ENCODE measurements at regions not wholly inside any gene's neighbourhood (a gene's known extent, or its start where the extent isn't known, plus 50 kb on each side); places are given as distances from the start of the nearest gene placed in this dataset.

DNA sequence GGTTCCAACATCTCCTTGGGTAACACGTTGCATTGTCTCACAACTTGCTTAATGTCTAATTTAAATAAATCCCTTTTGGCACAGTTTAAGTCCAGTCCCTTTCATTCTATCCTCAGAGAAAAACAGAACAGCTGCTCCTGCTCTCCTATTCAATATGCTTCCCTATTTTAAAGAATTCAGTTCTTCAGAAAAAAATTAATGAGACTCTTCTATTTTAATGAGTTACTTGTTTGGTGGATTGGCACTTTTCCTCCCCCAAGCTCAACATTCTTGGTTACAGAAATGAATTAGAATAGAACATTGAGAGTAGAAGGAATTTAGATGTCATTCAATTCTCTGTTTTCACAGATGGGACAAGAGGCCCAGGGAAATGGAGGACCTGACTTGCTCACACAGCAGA lies 116.9 kb upstream of the ATP8B1 start:
- TF ChIP-seq, protein P1, sequence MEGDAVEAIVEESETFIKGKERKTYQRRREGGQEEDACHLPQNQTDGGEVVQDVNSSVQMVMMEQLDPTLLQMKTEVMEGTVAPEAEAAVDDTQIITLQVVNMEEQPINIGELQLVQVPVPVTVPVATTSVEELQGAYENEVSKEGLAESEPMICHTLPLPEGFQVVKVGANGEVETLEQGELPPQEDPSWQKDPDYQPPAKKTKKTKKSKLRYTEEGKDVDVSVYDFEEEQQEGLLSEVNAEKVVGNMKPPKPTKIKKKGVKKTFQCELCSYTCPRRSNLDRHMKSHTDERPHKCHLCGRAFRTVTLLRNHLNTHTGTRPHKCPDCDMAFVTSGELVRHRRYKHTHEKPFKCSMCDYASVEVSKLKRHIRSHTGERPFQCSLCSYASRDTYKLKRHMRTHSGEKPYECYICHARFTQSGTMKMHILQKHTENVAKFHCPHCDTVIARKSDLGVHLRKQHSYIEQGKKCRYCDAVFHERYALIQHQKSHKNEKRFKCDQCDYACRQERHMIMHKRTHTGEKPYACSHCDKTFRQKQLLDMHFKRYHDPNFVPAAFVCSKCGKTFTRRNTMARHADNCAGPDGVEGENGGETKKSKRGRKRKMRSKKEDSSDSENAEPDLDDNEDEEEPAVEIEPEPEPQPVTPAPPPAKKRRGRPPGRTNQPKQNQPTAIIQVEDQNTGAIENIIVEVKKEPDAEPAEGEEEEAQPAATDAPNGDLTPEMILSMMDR (conservative IDR thresholded peaks at IDR 0.05), result no peak
- TF ChIP-seq ZFX (IDR thresholded peaks at IDR 0.05), result no peak

Measured in C4-2B (cell line).